KOPT-K1 (cell line): ENCODE measurements at regions not wholly inside any gene's neighbourhood (a gene's known extent, or its start where the extent isn't known, plus 50 kb on each side); places are given as distances from the start of the nearest gene placed in this dataset.

ENCODE experiments used
- H3K27ac ChIP-seq: fragments of 200-600 bp; sonication (generic); 2 replicates; pipeline ENCODE4 v1.5.1; 2016; ENCODE audit warnings: antibody characterized with exemption, mild to moderate bottlenecking, low read depth, low read length; ENCODE audit not compliant: poor library complexity, severe bottlenecking
- H3K36me3 ChIP-seq: fragments of 200-600 bp; sonication (generic); 2 replicates; pipeline ENCODE4 v1.5.1; 2017; ENCODE audit warnings: antibody characterized with exemption, mild to moderate bottlenecking, low read length, moderate library complexity; ENCODE audit not compliant: insufficient read depth
- H3K9me3 ChIP-seq: fragments of 200-600 bp; sonication (generic); 2 replicates; pipeline ENCODE4 v1.5.1; 2017; ENCODE audit warnings: antibody characterized with exemption, low read length, mild to moderate bottlenecking; ENCODE audit not compliant: insufficient read depth, poor library complexity, severe bottlenecking

DNA sequence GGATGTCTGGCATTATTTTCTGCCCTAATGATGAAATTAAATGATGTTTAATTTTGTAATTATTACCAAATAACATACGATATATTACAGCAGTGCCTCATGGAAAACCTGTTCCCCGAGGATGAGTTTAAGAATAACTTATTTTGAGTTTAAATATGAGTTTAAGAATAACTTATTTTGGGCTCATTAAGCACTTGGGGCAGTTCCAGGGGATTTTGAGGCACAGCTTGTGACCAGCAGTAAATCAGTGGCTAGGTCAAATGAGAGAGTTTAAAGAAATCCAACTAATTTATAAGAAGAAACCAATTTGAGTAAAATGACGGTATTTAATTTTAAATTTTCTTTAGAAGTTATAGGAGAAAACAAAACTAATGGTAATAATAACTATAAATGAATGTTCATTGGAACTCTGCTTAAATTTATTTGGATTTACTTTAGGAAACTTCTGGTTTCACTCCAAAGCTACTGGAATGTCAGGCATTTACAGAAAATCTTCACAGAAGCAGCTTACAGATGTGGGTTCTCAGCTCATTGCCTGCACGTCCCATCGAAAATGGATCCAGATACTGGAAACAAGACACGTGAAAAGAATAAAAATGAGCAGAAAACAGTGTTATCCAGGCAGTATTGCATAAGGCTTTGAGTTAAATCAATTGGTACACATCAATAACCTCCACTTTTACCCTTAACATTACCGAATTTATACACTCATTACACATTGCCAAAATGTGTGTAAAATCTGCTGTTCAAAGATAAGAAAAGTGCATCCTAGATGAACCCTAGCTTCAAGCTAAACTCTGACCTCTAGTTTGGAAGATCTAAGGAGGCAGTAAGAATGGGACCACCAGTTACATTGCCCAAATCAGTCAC is 784.5 kb upstream of the IGFBP3 start:
- Histone ChIP-seq H3K27ac (no peak overlapping the region), H3K9me3 (no peaks in the 10 kb centered on the region), H3K36me3 (no peaks in the 10 kb centered on the region)

GRCh38 chr7:46696741-46697140 is 775.7 kb upstream of the IGFBP3 start:
- H3K27ac ChIP-seq, result no peak overlapping the region
- H3K9me3 ChIP-seq, result no peaks in the 10 kb centered on the region
- no peaks in the 10 kb centered on the region for H3K36me3 ChIP-seq

DNA sequence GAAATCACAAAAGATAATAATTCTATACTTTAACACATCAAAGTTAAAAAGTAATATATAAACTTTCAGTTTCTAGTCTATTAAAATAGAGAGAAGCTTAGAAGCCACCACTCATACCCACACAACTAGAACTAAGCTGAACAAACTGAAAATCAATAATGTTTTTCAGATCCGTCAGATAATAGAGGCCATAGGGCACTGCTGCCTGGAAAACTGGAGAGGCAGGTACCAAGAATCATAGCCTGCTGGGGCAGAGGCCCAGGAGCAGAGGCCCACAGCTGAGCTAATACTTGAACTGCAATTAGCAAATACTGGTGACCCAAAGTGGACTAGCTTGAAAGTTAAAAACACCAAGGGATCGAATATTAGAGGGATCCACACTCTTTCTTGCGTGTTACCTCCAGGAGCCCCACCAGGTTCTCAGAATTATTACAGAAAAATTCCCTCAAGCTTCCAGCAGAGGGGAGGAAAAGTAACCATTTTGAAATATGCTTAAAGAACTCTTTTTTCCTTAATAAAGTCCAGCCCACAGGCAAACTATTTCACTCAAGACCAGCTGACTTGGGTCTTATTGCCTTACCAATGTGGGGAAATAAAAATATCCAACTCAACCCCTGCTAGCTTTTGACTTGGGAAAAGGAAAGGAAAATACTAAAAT is 774.1 kb upstream of the IGFBP3 start:
- H3K27ac ChIP-seq, result no peak overlapping the region
- H3K36me3 ChIP-seq, result no peaks in the 10 kb centered on the region
- H3K9me3 ChIP-seq, result no peaks in the 10 kb centered on the region

GRCh38 chr7:46694058-46694457 is 773.0 kb upstream of the IGFBP3 start:
- Histone ChIP-seq H3K27ac (no peak overlapping the region), H3K36me3 (no peaks in the 10 kb centered on the region), H3K9me3 (no peaks in the 10 kb centered on the region)

- H3K9me3 ChIP-seq, result no peaks in the 10 kb centered on the region
- H3K36me3 ChIP-seq, result no peaks in the 10 kb centered on the region
- H3K27ac ChIP-seq, result no peak overlapping the region
Observed at GRCh38 chr7:46687203-46687602, 766.1 kb upstream of the IGFBP3 start.

DNA sequence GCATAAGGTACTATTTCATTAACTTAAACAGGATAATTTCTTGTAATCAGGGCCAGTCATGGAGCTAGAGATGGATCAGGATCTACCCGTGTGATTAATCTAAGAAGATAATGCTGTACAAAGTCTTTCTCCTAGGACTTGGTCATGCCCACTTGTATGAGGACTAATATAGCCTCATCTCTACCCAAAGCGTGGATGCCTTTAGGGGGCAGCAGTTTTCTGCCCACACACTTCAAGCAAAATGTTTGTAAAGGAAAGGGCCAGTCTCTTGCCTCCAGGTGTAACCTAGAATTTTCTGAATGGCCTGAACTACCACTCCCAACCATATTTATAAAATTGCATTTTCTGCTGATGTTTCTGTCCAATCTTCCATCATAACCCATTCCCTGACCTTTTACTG is 764.0 kb upstream of the IGFBP3 start:
- no peaks in the 10 kb centered on the region for H3K36me3 ChIP-seq
- no peak overlapping the region for H3K27ac ChIP-seq
- no peaks in the 10 kb centered on the region for H3K9me3 ChIP-seq

DNA sequence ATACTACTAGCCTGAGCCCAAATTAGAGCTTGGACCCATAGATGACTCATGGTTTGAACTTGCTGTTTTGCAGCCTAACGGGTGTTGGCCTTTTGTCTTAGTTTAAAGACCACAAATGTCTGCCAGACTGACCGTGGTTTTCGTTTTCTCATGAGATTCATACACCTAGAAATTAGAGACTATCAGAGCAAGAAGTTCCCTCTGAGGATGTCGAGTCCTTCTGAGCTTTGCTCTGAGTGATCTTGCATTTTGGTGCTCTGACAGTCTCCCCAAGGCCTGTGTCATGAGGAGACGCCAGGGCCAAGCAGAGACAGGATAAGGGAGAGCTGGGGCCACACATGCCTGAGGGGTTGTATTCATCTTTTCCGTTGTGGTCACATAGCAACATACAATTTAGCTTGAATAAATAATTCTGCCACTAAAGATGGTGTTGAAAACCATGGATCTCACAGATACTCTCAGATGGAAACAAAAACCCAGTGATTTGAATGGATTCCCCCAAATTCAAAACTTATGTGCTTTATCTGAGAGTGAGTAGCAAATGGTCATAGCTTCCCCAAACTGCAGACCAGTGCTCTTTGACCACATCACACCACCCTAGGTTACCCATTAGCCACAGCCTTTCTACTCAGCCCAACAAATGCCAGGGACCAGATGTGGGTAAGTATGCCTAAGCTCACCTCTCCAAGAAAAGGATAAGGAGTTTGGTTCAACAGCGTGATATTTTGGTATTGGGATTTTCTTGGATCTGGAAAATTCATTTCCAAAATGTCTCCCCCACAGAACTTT is 762.0 kb upstream of the IGFBP3 start:
- no peaks in the 10 kb centered on the region for H3K9me3 ChIP-seq
- no peaks in the 10 kb centered on the region for H3K36me3 ChIP-seq
- H3K27ac ChIP-seq, result no peak overlapping the region

DNA sequence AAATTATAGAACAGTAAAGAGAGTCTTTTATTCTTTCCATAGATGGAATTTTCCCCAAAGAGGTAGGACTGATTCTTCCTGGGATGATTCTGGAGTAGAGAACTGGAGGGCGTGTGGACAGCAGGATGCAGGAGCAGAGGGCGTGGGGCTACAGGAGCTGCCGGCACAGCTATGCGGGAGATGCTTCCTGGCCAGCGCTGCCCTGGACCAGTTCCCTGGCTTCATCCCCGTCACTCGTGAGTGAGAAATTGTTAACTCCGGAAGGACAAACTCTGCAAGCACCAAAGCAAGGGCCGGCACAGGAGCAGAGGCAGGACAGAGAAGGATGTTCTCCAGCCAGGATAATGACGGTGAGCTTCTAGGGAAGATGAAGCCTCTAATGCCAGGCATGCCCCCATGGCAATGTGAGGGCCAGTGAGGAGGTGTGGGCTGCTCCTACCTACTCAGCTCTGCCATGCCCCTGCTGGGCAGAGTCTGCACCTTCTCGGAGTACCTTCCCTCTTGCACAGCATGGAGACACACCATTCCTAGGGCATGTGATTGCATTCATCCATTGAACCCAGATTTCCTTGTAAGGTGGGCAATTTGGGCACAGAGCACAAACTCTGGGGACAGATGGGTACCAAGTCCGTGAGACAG is 760.9 kb upstream of the IGFBP3 start:
- no peak overlapping the region for H3K27ac ChIP-seq
- H3K9me3 ChIP-seq, result no peaks in the 10 kb centered on the region
- H3K36me3 ChIP-seq, result no peaks in the 10 kb centered on the region

DNA sequence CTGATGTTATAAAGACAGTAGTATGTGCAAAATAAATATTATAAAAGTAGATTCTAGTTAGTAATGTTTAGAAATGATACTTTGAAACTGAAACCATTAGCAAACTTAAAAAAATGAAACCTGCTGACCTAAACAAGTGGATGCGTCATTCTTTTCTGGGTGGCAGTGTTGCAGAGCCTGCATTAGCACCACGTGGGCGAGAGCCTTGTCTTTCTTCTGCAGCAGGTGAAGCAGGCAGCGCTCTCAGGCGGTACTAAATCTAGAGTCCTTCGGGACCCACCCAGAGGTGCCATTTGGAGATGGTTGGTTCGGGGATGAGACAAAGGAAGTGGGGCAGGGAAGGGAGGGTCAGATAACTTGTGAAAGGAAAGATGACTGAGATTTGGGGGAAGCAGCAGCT is 759.1 kb upstream of the IGFBP3 start:
- no peaks in the 10 kb centered on the region for H3K9me3 ChIP-seq
- no peak overlapping the region for H3K27ac ChIP-seq
- no peaks in the 10 kb centered on the region for H3K36me3 ChIP-seq

- Histone ChIP-seq H3K9me3 (no peaks in the 10 kb centered on the region), H3K27ac (no peak overlapping the region), H3K36me3 (no peaks in the 10 kb centered on the region)
Observed at GRCh38 chr7:46679671-46680070, 758.6 kb upstream of the IGFBP3 start.

DNA sequence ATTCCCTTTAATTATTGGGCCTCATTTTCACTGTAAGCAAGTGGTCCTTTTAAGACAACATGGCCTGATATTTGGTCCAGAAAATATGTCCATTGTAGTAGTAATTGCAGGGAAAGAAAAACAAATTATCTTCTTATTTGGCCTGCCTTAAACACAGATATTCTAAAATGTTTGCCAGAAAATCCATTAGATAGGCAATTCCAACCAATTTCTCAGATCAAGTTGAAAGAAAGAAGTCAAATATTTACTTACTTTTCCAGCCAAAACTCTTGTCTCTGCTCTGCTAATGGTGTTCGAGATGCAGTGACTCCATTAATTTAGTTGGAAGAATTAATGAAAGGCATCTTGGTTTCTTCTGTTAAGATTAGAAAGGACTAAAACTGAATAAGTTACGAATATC is 757.3 kb upstream of the IGFBP3 start:
- no peaks in the 10 kb centered on the region for H3K36me3 ChIP-seq
- H3K27ac ChIP-seq, result no peak overlapping the region
- H3K9me3 ChIP-seq, result no peaks in the 10 kb centered on the region

DNA sequence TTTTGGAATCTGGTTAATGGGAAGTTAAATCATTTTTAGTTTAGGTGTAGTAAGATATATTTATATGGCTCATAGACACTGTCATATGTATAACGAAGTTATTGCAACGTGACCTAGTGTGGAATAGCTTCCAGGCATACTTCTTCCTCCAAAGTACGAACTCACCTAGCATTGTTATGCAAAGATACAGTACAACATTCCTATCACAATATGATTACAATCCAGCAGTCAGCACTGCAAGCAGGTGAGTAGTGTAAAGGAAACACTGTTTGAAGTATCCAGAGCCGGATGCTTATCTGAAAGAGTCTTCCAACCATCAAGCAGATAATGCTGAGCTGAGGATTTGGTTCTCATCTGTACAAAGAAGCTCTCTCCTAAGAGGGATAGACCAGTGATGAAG is 754.4 kb upstream of the IGFBP3 start:
- Histone ChIP-seq H3K9me3 (no peaks in the 10 kb centered on the region), H3K27ac (no peak overlapping the region), H3K36me3 (no peaks in the 10 kb centered on the region)

DNA sequence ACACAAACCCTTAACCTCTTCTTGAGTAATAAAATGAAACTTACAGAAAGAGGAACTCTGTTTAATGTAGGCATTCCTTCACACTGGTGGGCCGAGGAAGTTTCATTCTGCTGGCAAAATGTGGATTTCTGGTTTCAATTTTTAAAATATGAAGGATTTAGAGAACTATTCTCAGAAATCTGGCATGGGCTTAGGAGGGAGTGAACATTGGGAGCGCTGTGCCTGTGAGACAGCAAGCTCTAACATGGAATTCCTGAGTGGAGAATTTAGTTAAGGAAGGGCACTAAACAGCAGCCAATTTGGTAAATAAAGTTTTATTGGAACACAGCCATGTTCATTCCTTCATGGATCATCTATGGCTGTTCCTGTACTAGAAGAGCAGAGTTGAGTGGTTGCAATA is 751.8 kb upstream of the IGFBP3 start:
- H3K36me3 ChIP-seq, result no peaks in the 10 kb centered on the region
- H3K9me3 ChIP-seq, result no peaks in the 10 kb centered on the region
- H3K27ac ChIP-seq, result no peak overlapping the region

DNA sequence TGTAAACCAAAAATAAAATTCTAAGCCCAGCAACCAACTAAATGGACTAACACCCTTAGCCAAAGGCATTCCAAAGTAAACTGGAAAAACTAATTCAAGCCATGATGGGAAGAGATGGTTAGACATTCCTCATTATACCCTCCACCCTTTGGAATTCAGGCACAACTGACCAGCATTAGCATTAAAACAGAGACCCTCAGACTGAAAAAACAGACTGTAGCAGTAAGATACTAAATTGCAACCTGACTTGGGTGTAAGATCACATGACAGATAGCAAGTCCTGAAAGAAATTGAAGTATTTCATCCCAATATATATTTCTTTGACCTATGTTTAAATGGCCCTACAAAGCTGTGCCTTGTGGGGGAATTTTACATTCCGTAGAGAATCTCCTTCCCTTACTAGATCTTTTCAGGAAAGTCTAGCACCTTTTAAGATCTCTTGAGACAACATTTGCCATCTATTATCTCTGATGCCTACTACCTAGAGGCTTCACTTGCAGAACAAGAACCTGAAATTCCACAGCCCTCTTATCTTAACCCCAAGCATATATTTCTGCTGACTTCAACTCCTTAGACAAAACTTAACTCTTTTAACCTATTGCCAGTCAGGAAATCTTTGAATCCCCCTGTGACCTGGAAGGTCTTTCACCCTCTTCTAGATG is 750.2 kb upstream of the IGFBP3 start:
- H3K36me3 ChIP-seq, result no peaks in the 10 kb centered on the region
- H3K27ac ChIP-seq, result no peak overlapping the region
- H3K9me3 ChIP-seq, result no peaks in the 10 kb centered on the region
